Inflammatory macrophage treated with lipopolysaccharide for 4 hours (primary cell): ENCODE measurements at regions not wholly inside any gene's neighbourhood (a gene's known extent, or its start where the extent isn't known, plus 50 kb on each side); places are given as distances from the start of the nearest gene placed in this dataset.
"Not testable (repeated sequence)": the region's sequence is repeated elsewhere in the genome, so short reads cannot be mapped to it uniquely, and the experiment has no call there.

Source experiments
- DNase-seq: peaks from one replicate; pipeline ENCODE4 v3.0.0-alpha.2; 2020

- DNase-seq, result no peak
Measured at GRCh38 chr11:97461934-97462333, 1072.1 kb downstream of the JRKL start.

- DNase-seq, result no peak
Measured at GRCh38 chr11:97463891-97464290, 1074.1 kb downstream of the JRKL start.

- DNase-seq, result no peak
Measured at GRCh38 chr11:97471480-97471879, 1081.7 kb downstream of the JRKL start.

GRCh38 chr11:97487387-97487786 is 1097.6 kb downstream of the JRKL start:
- DNase-seq, result no peak

GRCh38 chr11:97498891-97499290 is 1109.1 kb downstream of the JRKL start:
- no peak for DNase-seq

- DNase-seq, result no peak
Measured at GRCh38 chr11:97502201-97502600, 1112.4 kb downstream of the JRKL start.

- no peak for DNase-seq
Measured at GRCh38 chr11:97506076-97506759, 1116.4 kb downstream of the JRKL start.

- DNase-seq, result no peak
Measured at GRCh38 chr11:97514446-97514845, 1124.6 kb downstream of the JRKL start.

GRCh38 chr11:97516688-97517087 is 1126.9 kb downstream of the JRKL start:
- no peak for DNase-seq

GRCh38 chr11:97525273-97525672 is 1135.5 kb downstream of the JRKL start:
- no peak for DNase-seq

GRCh38 chr11:97537407-97538150 is 1147.8 kb downstream of the JRKL start:
- no peak for DNase-seq

- no peak for DNase-seq
Measured at GRCh38 chr11:97544431-97544830, 1154.6 kb downstream of the JRKL start.

GRCh38 chr11:97548280-97548679 is 1158.5 kb downstream of the JRKL start:
- DNase-seq, result no peak

- DNase-seq, result no peak
Measured at GRCh38 chr11:97557399-97557798, 1167.6 kb downstream of the JRKL start.

GRCh38 chr11:97567801-97568200 is 1178.0 kb downstream of the JRKL start:
- no peak for DNase-seq

- DNase-seq, result no peak
Measured at GRCh38 chr11:97570636-97571035, 1180.8 kb downstream of the JRKL start.

- DNase-seq, result not testable (repeated sequence)
Measured at GRCh38 chr11:97573771-97574170, 1184.0 kb downstream of the JRKL start.

GRCh38 chr11:97574976-97575665 is 1185.3 kb downstream of the JRKL start:
- no peak for DNase-seq

GRCh38 chr11:97607291-97608000 is 1217.6 kb downstream of the JRKL start:
- peak; percentile 7 for DNase-seq

- DNase-seq, result no peak
Measured at GRCh38 chr11:97610000-97610399, 1220.2 kb downstream of the JRKL start.

- DNase-seq, result no peak
Measured at GRCh38 chr11:97610854-97611253, 1221.0 kb downstream of the JRKL start.

GRCh38 chr11:97611345-97611744 is 1221.5 kb downstream of the JRKL start:
- DNase-seq, result no peak

- DNase-seq, result no peak
Measured at GRCh38 chr11:97614606-97615005, 1224.8 kb downstream of the JRKL start.
